Hepatocyte (in vitro differentiated cells): ENCODE measurements at regions not wholly inside any gene's neighbourhood (a gene's known extent, or its start where the extent isn't known, plus 50 kb on each side); places are given as distances from the start of the nearest gene placed in this dataset.
A peak's percentile ranks its signal among the peaks of the same experiment; 100 is the strongest.

Experiments used
- DNase-seq: peaks from one replicate; pipeline ENCODE4 v3.0.0-alpha.2; 2016; ENCODE audit warnings: low spot score
- H2AFZ ChIP-seq: fragments of 200-600 bp; sonication (generic); 2 replicates; pipeline ENCODE4 v1.6.0; 2016; ENCODE audit warnings: antibody characterized with exemption, mild to moderate bottlenecking
- H3K27ac ChIP-seq: fragments of 200-600 bp; sonication (generic); 2 replicates; pipeline ENCODE4 v1.5.1; 2016; ENCODE audit warnings: mild to moderate bottlenecking
- H3K27me3 ChIP-seq: fragments of 200-600 bp; sonication (generic); 2 replicates; pipeline ENCODE4 v1.6.1; 2016
- H3K36me3 ChIP-seq: fragments of 200-600 bp; sonication (generic); replicated peaks from 2 replicates; pipeline ENCODE4 v1.5.1; 2016; ENCODE audit warnings: low read depth; ENCODE audit not compliant: insufficient read depth
- H3K4me1 ChIP-seq: fragments of 200-600 bp; sonication (generic); 2 replicates; pipeline ENCODE4 v1.5.1; 2016; ENCODE audit warnings: mild to moderate bottlenecking, moderate library complexity; ENCODE audit not compliant: insufficient read depth
- H3K4me2 ChIP-seq: fragments of 200-600 bp; sonication (generic); 2 replicates; pipeline ENCODE4 v1.6.0; 2016
- H3K4me3 ChIP-seq: fragments of 200-600 bp; sonication (generic); 2 replicates; pipeline ENCODE4 v1.5.1; 2016; ENCODE audit warnings: mild to moderate bottlenecking
- H3K79me2 ChIP-seq: fragments of 200-600 bp; sonication (generic); 2 replicates; pipeline ENCODE4 v1.6.0; 2017; ENCODE audit warnings: mild to moderate bottlenecking
- H3K9me2 ChIP-seq: fragments of 200-600 bp; sonication (generic); replicated peaks from 2 replicates; pipeline ENCODE4 v1.6.0; 2017; ENCODE audit warnings: mild to moderate bottlenecking; ENCODE audit not compliant: insufficient read depth
- H3K9me3 ChIP-seq: fragments of 200-600 bp; sonication (generic); 2 replicates; pipeline ENCODE4 v1.5.1; 2016; ENCODE audit warnings: low read depth, mild to moderate bottlenecking
- H4K20me1 ChIP-seq: fragments of 200-600 bp; sonication (generic); 2 replicates; pipeline ENCODE4 v1.6.0; 2016; ENCODE audit warnings: mild to moderate bottlenecking; ENCODE audit not compliant: insufficient read depth, poor library complexity, severe bottlenecking
- CTCF ChIP-seq: fragments of 200-600 bp; sonication (generic); IDR thresholded peaks from 2 replicates; pipeline ENCODE4 v1.5.1; 2016; ENCODE audit warnings: antibody characterized with exemption, mild to moderate bottlenecking; ENCODE audit not compliant: poor library complexity
- EZH2 ChIP-seq: fragments of 200-600 bp; sonication (generic); IDR thresholded peaks from 2 replicates; pipeline ENCODE4 v1.6.1; 2016; ENCODE audit warnings: antibody characterized with exemption, mild to moderate bottlenecking, borderline replicate concordance
- EZH2phosphoT487 ChIP-seq: fragments of 200-600 bp; sonication (generic); IDR thresholded peaks from one replicate; pipeline ENCODE4 v1.6.1; 2018; ENCODE audit warnings: antibody characterized with exemption, mild to moderate bottlenecking, low read depth, moderate library complexity; ENCODE audit not compliant: unreplicated experiment, severe bottlenecking
- WGBS: methylation state at CpG from one replicate; pipeline ENCODE4 v1.1.6; 2016; ENCODE audit warnings: low lambda C conversion rate; ENCODE audit errors: missing lambda C conversion rate; 5-methylcytosine and 5-hydroxymethylcytosine counted together

GRCh38 chr13:38618336-38618735 lies 68.5 kb upstream of the FREM2 start:
- H3K9me2 ChIP-seq = no peaks in the 10 kb centered on the region
- H3K4me2 ChIP-seq = no peak overlapping the region
- no peaks in the 10 kb centered on the region for H3K27me3 ChIP-seq
- no peaks in the 10 kb centered on the region for H3K79me2 ChIP-seq
- 66% methylated on average over 3 of the region's 3 CpGs for WGBS
- no peaks in the 10 kb centered on the region for H3K36me3 ChIP-seq
- H2AFZ ChIP-seq = no peak overlapping the region
- H3K9me3 ChIP-seq = no peaks in the 10 kb centered on the region
- TF ChIP-seq EZH2 (no peak), CTCF (no peak), EZH2phosphoT487 (no peak)
- DNase-seq = no peak
- H3K4me1 ChIP-seq = no peaks in the 10 kb centered on the region
- H3K27ac ChIP-seq = no peak overlapping the region
- no peak overlapping the region for H3K4me3 ChIP-seq
- no peaks in the 10 kb centered on the region for H4K20me1 ChIP-seq

GRCh38 chr13:38618881-38619280 lies 68.0 kb upstream of the FREM2 start:
- Histone ChIP-seq H3K36me3 (no peaks in the 10 kb centered on the region), H3K4me1 (no peaks in the 10 kb centered on the region), H4K20me1 (no peaks in the 10 kb centered on the region), H3K79me2 (no peaks in the 10 kb centered on the region), H3K4me3 (no peak overlapping the region), H2AFZ (no peak overlapping the region), H3K27me3 (no peaks in the 10 kb centered on the region), H3K9me2 (no peaks in the 10 kb centered on the region), H3K9me3 (no peaks in the 10 kb centered on the region), H3K4me2 (no peak overlapping the region), H3K27ac (no peak overlapping the region)
- 89% methylated on average over 1 of the region's 1 CpG for WGBS
- no peak for TF ChIP-seq EZH2phosphoT487
- DNase-seq = no peak

GRCh38 chr13:38620876-38621275 lies 66.0 kb upstream of the FREM2 start:
- TF ChIP-seq CTCF (no peak), EZH2phosphoT487 (no peak), EZH2 (no peak)
- DNase-seq = no peak
- Histone ChIP-seq H3K4me3 (no peak overlapping the region), H3K27me3 (no peaks in the 10 kb centered on the region), H3K9me3 (no peaks in the 10 kb centered on the region), H3K36me3 (no peaks in the 10 kb centered on the region), H3K4me1 (no peaks in the 10 kb centered on the region), H3K9me2 (no peaks in the 10 kb centered on the region), H4K20me1 (no peaks in the 10 kb centered on the region), H3K4me2 (no peak overlapping the region), H2AFZ (no peak overlapping the region), H3K27ac (no peak overlapping the region), H3K79me2 (no peaks in the 10 kb centered on the region)
- whole genome bisulfite sequencing = 69% methylated on average over 4 of the region's 4 CpGs

- H3K4me2 ChIP-seq = peak overlapping the region; percentile 38
These were observed 62.1 kb upstream of the FREM2 start for GRCh38 chr13:38624822-38625221.

More at GRCh38 chr13:38624822-38625221, 62.1 kb upstream of the FREM2 start:
- no peaks in the 10 kb centered on the region for H3K9me3 ChIP-seq
- H3K36me3 ChIP-seq = no peaks in the 10 kb centered on the region
- no peak overlapping the region for H3K4me3 ChIP-seq
- H3K79me2 ChIP-seq = no peaks in the 10 kb centered on the region
- WGBS = 42% methylated on average over 10 of the region's 10 CpGs
- no peak overlapping the region for H3K27ac ChIP-seq
- no peaks in the 10 kb centered on the region for H3K9me2 ChIP-seq
- H3K27me3 ChIP-seq = no peaks in the 10 kb centered on the region
- H3K4me1 ChIP-seq = no peaks in the 10 kb centered on the region
- DNase-seq = no peak
- peak overlapping the region; percentile 16 for H2AFZ ChIP-seq
- TF ChIP-seq CTCF (no peak), EZH2phosphoT487 (no peak), EZH2 (no peak)
- H4K20me1 ChIP-seq = no peaks in the 10 kb centered on the region
